ENCODE measurements at regions not wholly inside any gene's neighbourhood (a gene's known extent, or its start where the extent isn't known, plus 50 kb on each side); places are given as distances from the start of the nearest gene placed in this dataset.

DNA sequence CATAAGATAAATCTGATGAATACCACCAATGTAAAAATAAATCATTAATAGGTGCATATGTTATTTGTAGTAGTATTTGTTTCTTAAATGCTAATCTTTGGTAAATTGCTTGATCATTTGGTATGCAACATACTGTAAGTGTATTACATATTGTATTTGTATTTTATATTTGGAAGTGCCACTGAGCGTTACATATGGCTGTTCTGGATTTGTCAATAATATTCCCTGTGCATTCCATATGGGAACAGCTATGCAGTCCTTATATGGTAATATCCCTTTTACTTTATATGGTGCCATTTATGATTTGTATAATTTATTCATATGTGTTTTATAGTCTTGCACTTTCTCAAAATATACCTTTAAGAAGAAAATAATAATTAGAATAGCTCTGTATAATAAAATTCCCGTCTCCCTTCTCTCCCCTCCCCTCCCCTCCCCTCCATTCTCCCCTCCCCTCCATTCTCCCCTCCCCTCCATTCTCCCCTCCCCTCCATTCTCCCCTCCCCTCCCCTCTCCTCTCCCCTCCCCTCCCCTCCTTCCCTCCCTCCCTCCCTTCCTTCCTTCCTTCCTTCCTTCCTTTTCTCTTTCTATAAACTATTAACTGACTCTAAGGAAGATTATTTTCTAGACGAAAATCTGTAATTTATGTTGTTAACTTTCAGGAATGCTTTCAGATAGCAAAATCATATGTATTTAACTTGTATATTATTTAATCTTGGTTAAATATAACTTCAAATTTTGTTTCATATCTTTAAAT is 241.4 kb downstream of the CSNK1G3 start:
- TF ChIP-seq, protein P1, sequence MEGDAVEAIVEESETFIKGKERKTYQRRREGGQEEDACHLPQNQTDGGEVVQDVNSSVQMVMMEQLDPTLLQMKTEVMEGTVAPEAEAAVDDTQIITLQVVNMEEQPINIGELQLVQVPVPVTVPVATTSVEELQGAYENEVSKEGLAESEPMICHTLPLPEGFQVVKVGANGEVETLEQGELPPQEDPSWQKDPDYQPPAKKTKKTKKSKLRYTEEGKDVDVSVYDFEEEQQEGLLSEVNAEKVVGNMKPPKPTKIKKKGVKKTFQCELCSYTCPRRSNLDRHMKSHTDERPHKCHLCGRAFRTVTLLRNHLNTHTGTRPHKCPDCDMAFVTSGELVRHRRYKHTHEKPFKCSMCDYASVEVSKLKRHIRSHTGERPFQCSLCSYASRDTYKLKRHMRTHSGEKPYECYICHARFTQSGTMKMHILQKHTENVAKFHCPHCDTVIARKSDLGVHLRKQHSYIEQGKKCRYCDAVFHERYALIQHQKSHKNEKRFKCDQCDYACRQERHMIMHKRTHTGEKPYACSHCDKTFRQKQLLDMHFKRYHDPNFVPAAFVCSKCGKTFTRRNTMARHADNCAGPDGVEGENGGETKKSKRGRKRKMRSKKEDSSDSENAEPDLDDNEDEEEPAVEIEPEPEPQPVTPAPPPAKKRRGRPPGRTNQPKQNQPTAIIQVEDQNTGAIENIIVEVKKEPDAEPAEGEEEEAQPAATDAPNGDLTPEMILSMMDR (IDR thresholded peaks at IDR 0.05) = no peak
- TF ChIP-seq POLR2A (IDR thresholded peaks at IDR 0.05) = no peak
- DNase-seq = no peak
- WGBS, 2 donors = 71 to 74% methylated on average over 3 of the region's 3 CpGs

DNA sequence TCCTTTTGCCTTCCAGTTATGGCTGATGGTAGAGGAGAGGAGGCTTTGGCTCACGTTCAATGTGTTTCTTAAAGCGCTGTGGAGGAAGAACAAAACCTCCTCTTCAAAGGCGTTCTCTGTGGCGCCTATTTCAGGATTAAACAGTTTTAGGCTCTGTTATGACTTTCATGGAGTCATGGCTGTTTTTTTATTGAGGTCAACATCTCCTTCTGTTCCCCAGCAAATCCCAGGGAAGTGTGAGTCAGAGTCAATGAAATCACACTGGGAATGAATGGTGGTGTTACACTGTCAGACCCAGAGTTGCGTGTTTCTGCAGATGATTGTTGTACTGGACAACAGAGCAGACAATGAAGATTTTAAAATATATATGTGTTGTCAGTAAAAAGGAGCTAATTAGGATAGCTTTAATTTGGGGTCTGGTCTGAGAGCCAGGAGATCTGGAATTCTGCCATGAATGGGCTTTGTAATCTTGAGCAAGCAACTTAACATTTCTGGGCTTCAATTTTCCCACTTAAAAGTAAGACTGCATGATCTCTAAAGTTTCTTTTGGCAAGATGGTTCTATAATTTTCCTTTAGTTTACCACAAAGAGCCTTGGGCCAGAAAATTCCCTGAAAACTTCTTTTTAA is 240.7 kb downstream of the CSNK1G3 start:
- no peaks in the 10 kb centered on the region for H3K27me3 ChIP-seq
- WGBS, 2 donors = 34 to 39% methylated on average over 5 of the region's 5 CpGs
- intact Hi-C loops (cut with DNase I) = no loop called here
- peak; percentile 1 to 3 for DNase-seq
- H3K27ac ChIP-seq = peak overlapping the region in 1 of 3 donors; percentile 25
- H3K4me1 ChIP-seq = peaks cover 5 to 7% of the 10 kb centered on the region in 2 donors
- H3K36me3 ChIP-seq = no peaks in the 10 kb centered on the region
- no peaks in the 10 kb centered on the region for H3K9me3 ChIP-seq
- TF ChIP-seq POLR2A (IDR thresholded peaks at IDR 0.05) = no peak
- TF ChIP-seq, protein P1 (IDR thresholded peaks at IDR 0.05) = no peak
- H3K4me3 ChIP-seq (replicated peaks in 1 of 3) = no peak overlapping the region

More for the DNA sequence above, 241.4 kb downstream of the CSNK1G3 start:
- no peak overlapping the region for H3K27ac ChIP-seq
- no peaks in the 10 kb centered on the region for H3K9me3 ChIP-seq
- intact Hi-C loops (cut with DNase I) = no loop called here
- peaks cover 5 to 7% of the 10 kb centered on the region in 2 donors for H3K4me1 ChIP-seq
- no peaks in the 10 kb centered on the region for H3K27me3 ChIP-seq
- no peak overlapping the region for H3K4me3 ChIP-seq (replicated peaks in 1 of 3)
- no peaks in the 10 kb centered on the region for H3K36me3 ChIP-seq

DNA sequence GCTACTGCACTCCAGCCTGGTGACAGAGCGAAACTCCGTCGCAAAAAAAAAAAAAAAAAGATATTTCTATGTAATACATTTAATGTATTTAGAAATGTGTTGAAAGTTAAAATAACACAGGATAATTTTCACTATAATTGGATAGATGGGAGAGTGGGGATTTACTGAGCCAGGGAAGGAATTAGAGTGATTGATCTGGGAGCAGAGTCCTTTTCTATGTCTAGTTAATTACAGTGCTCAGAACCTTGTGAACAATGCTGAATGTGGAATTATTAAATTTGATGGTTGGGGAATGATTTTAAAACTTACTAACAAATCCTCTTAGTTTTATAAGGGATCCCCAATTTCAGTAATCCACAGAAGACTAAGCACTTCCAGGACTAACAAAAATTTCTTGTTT is 239.7 kb downstream of the CSNK1G3 start:
- Histone ChIP-seq H3K4me1 (peaks cover 5 to 7% of the 10 kb centered on the region in 2 donors), H3K36me3 (no peaks in the 10 kb centered on the region), H3K4me3 (replicated peaks in 1 of 3) (no peak overlapping the region), H3K9me3 (no peaks in the 10 kb centered on the region), H3K27me3 (no peaks in the 10 kb centered on the region), H3K27ac (no peak overlapping the region)
- no peak for TF ChIP-seq POLR2A (IDR thresholded peaks at IDR 0.05)
- TF ChIP-seq, protein P1 (IDR thresholded peaks at IDR 0.05) = no peak
- 94 to 96% methylated on average over 3 of the region's 3 CpGs for WGBS, 2 donors
- no peak for DNase-seq
- intact Hi-C loops (cut with DNase I) = no loop called here

DNA sequence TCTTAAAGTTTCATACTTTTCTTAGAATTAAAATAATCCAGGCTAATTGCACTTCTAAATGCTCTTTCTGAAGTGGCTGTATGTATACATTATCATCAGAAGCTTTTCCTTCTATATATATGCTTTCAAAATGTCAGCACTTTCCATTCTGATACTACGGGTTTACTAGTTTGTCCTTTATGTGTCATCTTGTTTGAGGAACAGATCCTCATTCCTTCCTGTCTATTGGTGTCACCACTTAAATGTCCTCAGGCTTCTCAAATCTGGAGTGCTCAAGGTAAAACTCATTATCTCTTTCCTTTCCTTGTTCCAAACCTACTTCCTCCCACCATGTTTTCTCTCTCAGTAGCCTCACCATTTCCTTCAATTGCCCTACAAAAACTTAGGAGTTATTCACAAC is 236.3 kb downstream of the CSNK1G3 start:
- 92 to 95% methylated on average over 1 of the region's 1 CpG for WGBS, 2 donors
- intact Hi-C loops (cut with DNase I) = no loop called here
- no peaks in the 10 kb centered on the region for H3K36me3 ChIP-seq
- TF ChIP-seq, protein P1 (IDR thresholded peaks at IDR 0.05) = no peak
- TF ChIP-seq POLR2A (IDR thresholded peaks at IDR 0.05) = no peak
- H3K4me1 ChIP-seq = peaks cover 5 to 7% of the 10 kb centered on the region in 2 donors
- no peak for DNase-seq
- H3K27ac ChIP-seq = no peak overlapping the region
- no peaks in the 10 kb centered on the region for H3K27me3 ChIP-seq
- no peaks in the 10 kb centered on the region for H3K9me3 ChIP-seq
- H3K4me3 ChIP-seq (replicated peaks in 1 of 3) = no peak overlapping the region

All from thyroid gland (tissue), 4 donors.